HG03103 (cell line): ENCODE measurements at regions not wholly inside any gene's neighbourhood (a gene's known extent, or its start where the extent isn't known, plus 50 kb on each side); places are given as distances from the start of the nearest gene placed in this dataset.
"Not testable (repeated sequence)": the region's sequence is repeated elsewhere in the genome, so short reads cannot be mapped to it uniquely, and the experiment has no call there.

ENCODE experiments used
- ATAC-seq: cut with Tn5 transposase; IDR thresholded peaks from one replicate; pipeline ENCODE4 v1.9.1; 2021; ENCODE audit warnings: low read depth; ENCODE audit not compliant: unreplicated experiment

DNA sequence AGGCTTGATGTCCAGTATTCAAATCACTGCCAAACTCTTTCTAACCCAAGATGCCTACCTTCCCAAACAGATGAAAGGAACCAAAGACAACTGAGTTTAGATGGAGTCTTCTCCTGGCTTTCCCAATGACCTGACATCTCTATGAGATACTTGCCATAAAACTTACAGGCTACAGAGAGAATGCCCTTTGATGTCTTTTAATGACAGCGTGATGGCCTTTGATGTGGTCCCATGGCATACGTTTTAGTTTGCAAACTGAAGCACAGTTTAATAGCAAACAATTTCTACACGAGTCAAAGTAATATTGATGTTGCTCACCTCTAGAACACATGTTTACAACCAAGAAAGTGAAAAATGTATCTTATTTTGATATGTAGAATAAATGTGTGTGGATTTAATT lies 73.2 kb downstream of the ZIC4 start:
- no peak for ATAC-seq

DNA sequence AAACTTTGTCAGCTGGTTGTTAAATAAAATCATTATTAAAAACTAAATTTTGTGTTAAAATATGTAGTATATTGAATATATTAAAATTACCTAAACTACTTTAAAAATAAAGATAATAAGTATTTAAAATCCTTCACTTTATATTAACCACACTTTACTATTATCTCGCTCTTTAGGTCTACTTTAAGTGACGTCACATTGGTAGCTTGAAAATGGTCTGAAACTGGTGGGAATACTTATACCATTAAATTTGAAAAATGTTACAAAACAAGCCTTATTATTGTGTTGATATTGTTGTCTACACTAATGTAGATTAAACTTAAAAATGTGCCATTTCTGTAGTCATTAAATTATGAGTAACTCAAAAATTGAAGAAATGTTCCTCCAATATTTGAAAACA lies 77.6 kb downstream of the ZIC4 start:
- ATAC-seq: no peak

DNA sequence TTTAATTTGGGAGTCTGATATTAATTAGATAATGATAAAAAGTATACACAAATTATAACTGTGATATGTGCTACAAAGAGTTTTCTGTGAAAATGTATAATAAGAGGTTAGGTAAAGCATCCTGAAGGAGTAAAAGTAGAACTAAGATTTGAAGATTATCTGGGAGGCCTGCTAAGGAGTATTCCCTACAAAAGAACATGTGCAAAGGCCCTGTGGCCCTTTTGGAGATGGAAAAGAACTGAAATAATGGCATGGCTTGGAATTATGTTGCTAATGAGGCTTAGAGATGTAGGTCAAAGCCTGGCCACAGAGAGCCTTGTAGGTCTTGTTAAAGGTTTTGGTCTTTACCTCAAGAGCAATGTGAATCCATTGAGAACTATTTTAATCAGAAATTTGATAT lies 82.0 kb downstream of the ZIC4 start:
- no peak for ATAC-seq

DNA sequence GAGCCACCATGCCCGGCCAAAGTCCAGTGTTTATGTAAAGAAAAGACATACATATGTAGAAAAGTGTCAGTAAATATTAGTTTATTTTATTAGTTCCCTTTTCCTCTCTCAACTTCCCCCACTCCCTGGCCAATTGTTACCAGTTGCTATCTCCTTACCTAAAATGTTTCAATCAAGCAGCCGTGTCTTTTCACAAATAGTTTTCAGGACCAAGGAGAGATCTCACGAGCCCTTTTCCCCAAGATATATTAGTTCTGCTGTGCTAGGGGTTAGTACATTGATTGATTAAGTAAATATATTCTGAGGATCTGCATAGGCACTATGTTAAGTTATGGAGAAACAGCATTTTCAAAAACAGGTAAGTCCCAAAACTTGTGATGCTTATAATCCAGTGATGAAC lies 87.4 kb downstream of the ZIC4 start:
- no peak for ATAC-seq

DNA sequence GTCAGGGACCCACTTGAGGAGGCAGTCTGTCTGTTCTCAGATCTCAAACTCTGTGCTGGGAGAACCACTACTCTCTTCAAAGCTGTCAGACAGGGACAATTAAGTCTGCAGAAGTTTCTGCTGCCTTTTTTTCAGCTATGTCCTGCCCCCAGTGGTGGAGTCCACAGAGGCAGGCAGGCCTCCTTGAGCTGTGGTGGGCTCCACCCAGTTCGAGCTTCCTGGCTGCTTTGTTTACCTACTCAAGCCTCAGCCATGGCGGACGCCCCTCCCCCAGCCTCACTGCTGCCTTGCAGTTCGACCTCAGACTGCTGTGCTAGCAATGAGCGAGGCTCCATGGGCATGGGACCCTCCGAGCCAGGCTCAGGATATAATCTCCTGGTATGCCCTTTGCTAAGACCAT lies 89.3 kb downstream of the ZIC4 start:
- ATAC-seq: not testable (repeated sequence)

DNA sequence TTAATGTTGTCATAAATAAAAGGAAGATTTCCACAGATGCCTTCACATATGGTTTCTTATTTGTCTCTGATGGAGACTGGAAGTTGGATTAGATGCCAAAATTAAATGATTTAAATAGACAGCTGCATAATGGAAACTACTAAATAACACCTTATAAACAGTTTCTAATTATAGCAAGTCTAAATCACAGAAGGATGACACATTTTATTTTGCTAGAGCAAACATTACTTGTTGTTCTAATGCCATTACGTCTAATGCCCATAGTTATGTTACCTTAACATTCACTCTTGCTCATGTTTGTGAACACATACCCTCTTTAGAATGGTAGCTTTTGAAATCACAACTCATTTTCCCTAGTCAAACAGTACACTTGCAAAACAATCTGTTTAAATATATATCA lies 92.8 kb downstream of the ZIC4 start:
- no peak for ATAC-seq

DNA sequence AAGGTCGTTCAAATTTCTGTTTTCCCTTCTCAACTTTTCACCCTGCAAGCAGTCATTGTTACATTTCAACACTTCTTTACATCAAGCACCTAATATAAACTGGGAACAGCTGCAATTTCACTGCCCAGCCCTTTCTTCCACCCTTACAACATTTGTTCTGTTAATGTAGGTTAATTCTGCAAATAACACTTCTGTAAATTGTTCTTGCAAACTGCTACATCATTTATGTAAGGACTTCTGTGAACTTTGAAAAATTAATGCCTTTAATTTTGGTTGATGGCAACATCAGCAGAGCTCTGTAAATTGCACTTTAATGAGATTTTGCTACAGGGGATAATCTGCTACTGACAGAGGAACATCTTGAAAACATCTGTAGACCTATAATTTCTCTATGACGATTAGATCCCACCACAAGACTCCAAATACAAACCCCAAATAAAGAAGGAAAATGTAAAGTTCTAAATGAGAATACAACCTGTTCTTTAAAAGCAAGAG lies 93.5 kb downstream of the ZIC4 start:
- no peak for ATAC-seq

DNA sequence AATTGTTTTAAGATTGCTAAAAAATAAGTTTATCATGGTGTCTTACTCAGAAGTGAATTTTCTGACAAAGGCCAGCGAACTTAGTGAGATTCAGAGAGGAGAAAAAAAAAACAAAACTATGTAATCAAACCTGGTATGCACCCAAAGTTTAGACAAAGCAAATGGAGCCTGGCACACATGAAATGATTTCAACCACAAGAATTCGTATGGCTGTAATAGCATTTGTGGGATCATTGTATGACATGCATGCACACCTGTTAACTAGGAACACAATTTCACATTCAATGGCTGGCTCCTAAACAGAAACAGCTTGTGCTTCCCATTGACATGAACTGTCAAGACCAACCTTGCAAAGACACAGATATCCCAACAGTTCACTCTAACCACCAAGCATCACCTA lies 94.6 kb downstream of the ZIC4 start:
- ATAC-seq: no peak

DNA sequence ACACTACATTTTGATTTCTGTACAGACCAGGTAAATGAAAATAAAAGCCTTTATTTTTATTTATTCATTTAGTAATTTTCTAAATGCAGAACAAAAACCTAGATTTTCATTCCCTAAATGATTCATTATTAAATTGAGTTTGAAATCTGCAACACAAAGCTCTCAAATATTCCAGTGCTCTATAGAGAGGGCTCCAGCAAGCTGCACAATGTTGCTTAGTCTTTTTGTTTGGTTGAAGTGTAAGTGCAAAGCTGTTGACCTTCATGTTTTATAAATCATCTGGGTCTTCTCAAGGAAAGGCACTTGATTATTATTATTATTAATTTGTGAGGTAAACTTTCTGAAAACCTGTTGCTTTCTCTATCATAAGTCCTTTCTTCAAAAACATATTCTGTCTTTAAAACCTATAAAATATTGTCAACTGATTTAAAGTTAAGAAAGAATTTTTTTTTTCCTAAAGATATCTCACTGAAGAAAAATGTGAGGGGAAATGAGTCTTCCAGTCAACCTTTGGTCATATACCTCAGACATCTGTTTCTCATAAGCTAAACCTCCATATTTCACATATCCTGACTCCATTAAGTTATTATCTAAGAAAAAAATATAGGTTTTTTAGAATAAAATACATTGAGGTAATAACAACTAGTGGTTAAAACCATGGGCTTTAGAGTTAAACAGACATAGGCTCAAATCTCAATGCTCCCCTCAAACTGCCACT lies 100.7 kb downstream of the ZIC4 start:
- no peak for ATAC-seq

DNA sequence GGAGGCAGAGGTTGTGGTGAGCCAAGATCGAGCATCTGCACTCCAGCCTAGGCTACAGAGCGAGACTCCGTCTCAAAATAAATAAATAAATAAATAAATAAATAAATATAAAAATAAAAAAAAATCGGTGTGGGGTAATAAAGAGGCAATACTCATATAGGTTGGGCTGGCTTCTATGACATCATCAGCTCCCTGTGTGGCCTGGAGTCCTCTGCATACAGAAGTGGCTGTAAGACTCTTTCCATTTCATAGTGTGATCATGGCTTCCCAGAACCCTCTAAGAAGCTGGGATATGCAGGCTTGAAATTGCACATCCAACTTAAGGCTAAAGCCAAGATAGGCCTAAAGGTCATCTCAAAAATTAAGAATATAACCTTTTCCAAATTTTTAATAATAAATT lies 101.6 kb downstream of the ZIC4 start:
- ATAC-seq: no peak

DNA sequence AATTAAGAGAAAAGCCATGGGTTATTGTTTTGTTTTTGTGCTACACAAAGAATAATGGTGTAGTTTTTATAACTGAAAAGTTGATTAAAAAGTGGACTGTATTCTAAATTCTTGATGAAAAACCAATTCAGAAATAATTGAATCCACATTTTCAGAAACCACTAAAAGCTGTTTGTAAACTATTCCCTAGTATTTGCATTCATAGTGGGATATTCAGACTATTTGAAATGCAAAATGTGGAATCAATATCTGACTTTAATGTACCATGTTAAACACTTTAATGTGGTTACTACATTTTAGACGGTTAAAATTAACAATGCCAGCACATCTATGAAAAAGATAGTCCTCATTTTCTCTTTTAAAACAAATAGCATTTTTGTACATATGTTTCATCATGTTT lies 104.6 kb downstream of the ZIC4 start:
- no peak for ATAC-seq

DNA sequence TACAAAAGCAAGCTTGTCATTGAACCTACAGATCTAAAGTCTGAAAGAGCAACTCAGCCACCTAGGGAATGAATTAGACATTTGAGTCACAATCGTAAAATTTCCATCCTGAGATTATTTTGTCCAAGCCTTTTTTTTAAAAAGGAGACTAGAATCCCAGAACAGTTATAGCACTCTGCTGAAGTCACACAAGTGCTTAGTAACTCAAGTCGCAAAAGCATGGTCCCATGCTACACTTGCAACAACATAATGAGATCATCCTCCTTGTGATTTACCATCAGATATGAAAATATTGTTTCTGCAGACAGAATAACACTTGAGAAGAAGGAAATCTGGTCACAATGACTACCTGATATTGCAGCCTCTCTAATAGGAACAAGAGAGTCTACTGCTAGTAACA lies 106.7 kb downstream of the ZIC4 start:
- ATAC-seq: no peak

DNA sequence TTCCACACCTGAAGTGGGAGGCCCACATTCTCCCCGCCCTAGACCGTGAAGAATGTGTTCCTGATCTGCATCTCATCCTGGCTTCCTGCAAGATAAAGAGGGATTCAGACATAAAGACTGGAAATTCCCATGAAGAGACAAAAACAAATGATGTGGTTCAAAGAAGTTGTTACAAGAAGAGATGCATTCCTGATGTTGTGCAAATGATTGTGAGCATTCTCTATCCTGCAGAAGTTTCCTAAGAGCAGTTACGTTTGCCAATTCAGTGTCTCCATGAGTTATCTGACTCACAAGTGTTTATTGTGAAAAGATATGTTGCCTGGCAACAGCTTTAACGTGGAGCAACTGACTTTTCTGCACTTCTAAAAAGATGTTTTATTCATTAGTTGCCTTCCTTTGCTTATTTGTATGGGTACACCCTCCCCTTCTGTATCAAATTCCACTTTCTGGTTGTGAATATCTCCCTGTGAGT lies 107.8 kb downstream of the ZIC4 start:
- no peak for ATAC-seq

DNA sequence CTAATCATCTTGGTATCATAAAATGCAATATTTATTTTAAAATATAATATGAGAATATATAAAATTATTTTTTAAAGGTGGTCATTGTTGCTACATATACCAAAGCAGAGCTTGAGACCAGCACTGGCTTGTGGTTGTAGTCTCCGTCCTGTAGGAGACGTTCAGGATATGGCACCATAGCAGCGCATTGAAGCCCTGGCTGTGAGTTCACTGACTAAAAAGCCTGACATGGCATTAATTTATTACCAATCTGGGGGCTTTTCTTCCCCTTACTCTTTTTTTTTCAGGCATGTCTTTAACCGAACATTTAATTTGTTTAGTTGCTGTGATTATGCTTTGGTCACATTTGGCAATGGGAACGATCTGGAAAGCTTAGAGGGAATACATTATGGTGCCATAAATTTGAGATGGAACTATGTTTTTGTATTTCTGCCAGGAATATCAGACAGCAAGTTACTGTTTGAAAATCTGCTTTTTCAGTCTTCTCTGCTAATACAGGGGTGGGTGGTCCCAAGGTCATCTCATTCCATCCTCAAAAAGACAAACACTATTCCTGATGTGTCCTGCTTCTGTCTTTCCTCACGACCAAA lies 108.5 kb downstream of the ZIC4 start:
- ATAC-seq: no peak

DNA sequence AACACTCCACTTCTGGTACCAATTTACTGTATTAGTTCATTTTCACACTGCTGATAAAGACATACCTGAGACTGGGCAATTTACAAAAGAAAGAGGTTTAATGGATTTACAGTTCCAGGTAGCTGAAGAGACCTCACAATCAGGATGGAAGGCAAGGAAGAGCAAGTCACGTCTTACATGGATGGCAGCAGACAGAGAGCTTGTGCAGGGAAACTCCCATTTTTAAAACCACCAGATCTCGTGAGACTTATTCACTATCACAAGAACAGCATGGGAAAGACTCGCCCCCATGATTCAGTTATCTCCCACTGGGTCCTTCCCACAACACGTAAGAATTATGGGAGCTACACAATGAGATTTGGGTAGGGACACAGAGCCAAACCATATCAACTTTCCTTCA lies 119.0 kb downstream of the ZIC4 start:
- ATAC-seq: not testable (repeated sequence)

DNA sequence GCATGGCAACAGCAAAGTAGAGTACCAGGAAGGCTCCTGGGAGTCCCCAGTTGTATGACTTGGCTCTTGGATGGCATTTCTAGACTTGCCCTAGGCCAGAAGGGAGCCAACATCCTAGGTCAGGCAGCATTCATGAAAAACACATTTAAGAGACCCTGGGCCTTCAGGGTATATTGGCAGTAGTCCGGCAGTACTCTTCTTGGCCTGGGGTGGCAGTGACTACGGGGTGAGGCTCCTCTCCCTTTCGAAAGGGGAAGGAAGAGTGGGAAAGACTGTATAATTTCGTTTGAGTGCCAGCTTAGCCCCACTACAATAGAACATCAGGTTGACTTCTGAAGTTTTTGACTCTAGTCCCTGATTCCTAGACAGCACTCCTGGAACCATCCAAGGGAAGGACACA lies 136.4 kb downstream of the ZIC4 start:
- ATAC-seq: no peak

DNA sequence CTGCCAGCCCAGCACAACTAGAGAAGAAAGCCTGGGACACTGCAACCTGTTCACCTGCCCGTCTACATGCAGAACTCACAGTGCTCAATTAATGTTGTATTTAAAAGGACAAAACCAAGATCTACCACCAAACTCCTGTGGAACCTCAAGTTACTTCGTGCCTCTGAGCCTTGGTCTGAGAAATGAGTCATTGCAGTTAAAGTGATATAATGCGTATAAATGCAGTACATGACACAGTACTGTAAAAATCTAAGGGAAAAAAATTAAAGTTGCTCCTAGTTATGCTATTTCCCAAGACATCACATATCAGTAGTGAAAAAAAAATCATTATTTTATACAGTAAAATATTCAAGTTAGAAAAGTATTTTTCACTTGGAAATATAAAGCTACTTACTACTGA lies 138.9 kb downstream of the ZIC4 start:
- ATAC-seq: no peak

DNA sequence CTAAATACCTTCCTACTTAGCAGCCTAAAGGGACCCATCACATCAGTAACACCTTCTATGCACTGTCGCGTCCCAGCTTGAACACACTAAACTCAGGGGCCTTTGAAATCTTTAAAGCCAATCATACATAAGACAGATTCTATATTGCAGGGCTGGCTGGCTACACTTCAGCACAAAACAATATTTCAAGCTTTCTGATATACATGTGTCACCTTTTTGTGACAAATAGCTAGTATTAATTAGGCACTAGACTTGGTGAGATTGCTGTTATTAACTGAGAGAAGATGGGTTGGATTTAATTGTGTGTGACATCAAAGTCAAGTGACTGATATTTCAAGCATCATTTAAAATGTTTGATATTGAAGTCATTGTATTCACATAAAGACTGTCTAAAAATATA lies 148.4 kb downstream of the ZIC4 start:
- no peak for ATAC-seq

DNA sequence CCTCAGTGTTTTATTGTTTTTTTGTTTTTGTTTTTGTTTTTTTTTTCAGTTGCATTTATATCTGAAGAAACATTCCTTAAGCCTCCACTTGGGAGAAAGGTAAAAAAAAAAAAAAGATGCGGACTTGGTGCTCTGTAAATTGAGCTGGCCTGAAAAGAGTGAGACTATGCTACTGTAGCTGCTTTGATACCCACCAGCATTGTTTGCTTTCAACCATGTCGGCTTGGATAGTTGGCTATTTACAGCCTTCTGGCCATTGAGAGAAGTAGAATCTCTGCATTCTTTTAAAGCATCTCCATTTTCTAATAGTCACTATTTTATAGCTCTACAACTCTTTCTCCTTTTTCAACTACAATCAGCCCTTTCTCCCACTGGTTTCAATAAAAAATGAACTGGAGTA lies 149.6 kb downstream of the ZIC4 start:
- ATAC-seq: no peak

DNA sequence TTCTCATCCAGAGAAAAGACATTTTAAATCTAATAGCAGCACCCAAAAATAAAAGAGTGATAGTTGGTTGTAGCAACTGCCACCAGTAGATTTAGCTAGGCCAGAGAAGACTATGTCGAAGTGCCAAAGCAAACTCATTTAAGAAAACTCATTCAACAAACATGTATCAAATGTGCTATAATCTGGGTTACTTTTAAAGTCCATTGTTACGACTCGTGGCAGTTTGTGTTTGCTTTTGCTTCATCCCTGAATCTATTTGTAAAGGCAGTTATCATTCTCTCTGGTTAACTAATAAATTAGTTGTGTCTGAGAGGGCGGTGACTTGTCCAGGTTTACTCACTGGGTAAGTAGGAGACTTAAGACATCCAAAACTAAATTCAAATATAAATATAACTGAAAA lies 159.4 kb downstream of the ZIC4 start:
- ATAC-seq: no peak

DNA sequence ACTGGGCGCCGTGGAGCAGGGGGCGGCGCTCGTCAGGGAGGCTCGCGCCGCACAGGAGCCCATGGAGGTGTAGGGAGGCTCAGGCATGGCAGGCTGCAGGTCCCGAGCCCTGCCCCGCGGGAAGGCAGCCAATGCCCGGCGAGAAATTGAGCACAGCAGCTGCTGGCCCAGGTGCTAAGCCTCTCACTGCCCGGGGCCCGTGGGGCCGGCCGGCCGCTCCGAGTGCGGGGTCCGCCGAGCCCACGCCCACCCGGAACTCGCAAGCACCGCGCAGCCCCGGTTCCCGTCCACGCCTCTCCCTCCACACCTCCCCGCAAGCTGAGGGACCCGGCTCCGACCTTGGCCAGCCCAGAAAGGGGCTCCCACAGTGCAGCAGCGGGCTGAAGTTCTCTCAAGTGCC lies 160.7 kb downstream of the ZIC4 start:
- ATAC-seq: not testable (repeated sequence)

DNA sequence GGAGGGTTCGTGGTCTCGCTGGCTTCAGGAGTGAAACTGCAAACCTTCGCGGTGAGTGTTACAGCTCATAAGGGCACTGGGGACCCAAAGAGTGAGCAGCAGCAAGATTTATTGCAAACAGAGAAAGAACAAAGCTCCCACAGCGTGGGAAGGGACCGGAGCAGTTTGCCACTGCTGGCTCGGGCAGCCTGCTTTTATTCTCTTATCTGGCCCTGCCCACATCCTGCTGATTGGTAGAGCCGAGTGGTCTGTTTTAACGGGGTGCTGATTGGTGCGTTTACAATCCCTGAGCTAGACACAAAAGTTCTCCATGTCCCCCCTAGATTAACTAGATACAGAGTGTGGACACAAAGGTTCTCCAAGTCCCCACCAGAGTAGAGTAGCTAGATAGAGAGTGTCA lies 161.3 kb downstream of the ZIC4 start:
- not testable (repeated sequence) for ATAC-seq
